Fibroblast of villous mesenchyme (primary cell): ENCODE measurements at regions not wholly inside any gene's neighbourhood (a gene's known extent, or its start where the extent isn't known, plus 50 kb on each side); places are given as distances from the start of the nearest gene placed in this dataset.

ENCODE experiments used
- DNase-seq: peaks from one replicate; pipeline ENCODE4 v3.0.0-alpha.2; 2010; ENCODE audit warnings: low read depth
- H3K4me3 ChIP-seq: 2 replicates; pipeline ENCODE4 v1.5.1; 2011; ENCODE audit warnings: low read depth, mild to moderate bottlenecking, low read length
- TF ChIP-seq, protein P1 (sequence below): IDR thresholded peaks from 2 replicates; pipeline ENCODE4 v1.5.1; 2012; ENCODE audit warnings: low read depth, mild to moderate bottlenecking, low read length; ENCODE audit not compliant: insufficient read depth

GRCh38 chr20:9912858-9913434 is 74.1 kb upstream of the PAK5 start:
- peak; percentile 39 for DNase-seq
- no peak overlapping the region for H3K4me3 ChIP-seq
- TF ChIP-seq, protein P1, sequence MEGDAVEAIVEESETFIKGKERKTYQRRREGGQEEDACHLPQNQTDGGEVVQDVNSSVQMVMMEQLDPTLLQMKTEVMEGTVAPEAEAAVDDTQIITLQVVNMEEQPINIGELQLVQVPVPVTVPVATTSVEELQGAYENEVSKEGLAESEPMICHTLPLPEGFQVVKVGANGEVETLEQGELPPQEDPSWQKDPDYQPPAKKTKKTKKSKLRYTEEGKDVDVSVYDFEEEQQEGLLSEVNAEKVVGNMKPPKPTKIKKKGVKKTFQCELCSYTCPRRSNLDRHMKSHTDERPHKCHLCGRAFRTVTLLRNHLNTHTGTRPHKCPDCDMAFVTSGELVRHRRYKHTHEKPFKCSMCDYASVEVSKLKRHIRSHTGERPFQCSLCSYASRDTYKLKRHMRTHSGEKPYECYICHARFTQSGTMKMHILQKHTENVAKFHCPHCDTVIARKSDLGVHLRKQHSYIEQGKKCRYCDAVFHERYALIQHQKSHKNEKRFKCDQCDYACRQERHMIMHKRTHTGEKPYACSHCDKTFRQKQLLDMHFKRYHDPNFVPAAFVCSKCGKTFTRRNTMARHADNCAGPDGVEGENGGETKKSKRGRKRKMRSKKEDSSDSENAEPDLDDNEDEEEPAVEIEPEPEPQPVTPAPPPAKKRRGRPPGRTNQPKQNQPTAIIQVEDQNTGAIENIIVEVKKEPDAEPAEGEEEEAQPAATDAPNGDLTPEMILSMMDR, result peak; percentile 83

DNA sequence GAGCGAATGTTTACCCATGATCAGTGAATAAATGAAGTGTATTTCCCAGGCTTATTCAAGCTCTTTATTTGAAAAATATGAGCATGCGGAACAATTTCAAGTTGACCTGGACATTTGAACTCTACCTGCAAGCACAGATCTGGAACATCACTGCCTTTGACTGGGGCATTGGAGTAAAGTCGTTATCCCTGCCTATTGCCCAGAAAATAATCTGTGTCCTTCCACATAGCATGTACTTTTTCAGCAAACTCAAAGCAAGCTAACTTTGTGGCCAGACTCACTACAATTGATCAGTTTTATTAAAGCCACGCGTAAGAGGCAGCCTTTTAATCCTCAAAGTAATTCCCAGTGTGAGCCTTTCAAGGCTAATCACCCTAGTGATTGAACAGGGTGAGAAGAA is 73.4 kb upstream of the PAK5 start:
- TF ChIP-seq, protein P1, result no peak
- H3K4me3 ChIP-seq, result no peak overlapping the region
- no peak for DNase-seq

DNA sequence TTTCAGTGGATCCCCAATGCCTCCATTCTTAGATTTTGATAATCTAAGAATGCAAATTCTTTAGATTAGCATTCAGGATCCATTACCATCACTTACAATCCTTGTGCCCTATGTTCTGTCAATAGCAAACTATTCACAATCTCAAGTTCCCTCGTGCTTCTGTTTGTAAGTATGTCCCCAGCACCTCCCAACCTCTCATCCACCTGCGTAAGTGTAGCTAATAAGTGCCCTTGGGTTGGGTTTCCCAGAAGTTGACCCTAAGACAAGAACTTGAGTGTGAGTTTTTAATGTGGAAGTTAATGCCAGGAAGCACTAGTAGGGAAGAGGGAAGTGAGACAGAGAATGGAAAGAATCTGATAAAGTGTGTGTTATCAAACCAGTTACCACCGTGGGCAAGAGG is 72.6 kb upstream of the PAK5 start:
- H3K4me3 ChIP-seq, result no peak overlapping the region
- TF ChIP-seq, protein P1, result no peak
- DNase-seq, result no peak

DNA sequence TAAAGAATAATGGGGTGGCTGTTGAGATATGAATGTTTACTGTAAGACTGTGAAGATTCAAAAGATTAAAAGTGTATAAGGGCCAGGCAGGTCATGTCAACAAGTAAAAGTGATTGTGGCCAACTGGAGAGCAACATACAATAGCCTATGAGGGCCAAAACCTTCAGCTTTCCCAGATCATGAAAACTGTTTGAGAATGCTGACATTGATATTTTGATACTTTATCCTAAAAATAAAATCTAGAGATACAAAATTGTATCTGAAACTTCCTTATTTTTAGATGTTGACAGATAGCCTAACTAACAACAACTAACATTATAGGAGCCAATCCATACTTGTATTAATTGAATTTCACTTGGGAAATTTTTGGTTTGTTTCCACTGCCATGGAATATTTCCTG is 70.3 kb upstream of the PAK5 start:
- no peak overlapping the region for H3K4me3 ChIP-seq
- TF ChIP-seq, protein P1, result no peak
- no peak for DNase-seq

- DNase-seq, result no peak
- H3K4me3 ChIP-seq, result no peak overlapping the region
- TF ChIP-seq, protein P1, result peak; percentile 36
Observed at GRCh38 chr20:9903048-9903655, 64.3 kb upstream of the PAK5 start.

- TF ChIP-seq, protein P1, result no peak
- no peak for DNase-seq
- no peak overlapping the region for H3K4me3 ChIP-seq
Observed at GRCh38 chr20:9889270-9889981, 50.5 kb upstream of the PAK5 start.
